GM21367 (cell line): ENCODE measurements at regions not wholly inside any gene's neighbourhood (a gene's known extent, or its start where the extent isn't known, plus 50 kb on each side); places are given as distances from the start of the nearest gene placed in this dataset.

Source experiments
- ATAC-seq: cut with Tn5 transposase; IDR thresholded peaks from one replicate; pipeline ENCODE4 v1.9.1; 2021; ENCODE audit not compliant: unreplicated experiment

DNA sequence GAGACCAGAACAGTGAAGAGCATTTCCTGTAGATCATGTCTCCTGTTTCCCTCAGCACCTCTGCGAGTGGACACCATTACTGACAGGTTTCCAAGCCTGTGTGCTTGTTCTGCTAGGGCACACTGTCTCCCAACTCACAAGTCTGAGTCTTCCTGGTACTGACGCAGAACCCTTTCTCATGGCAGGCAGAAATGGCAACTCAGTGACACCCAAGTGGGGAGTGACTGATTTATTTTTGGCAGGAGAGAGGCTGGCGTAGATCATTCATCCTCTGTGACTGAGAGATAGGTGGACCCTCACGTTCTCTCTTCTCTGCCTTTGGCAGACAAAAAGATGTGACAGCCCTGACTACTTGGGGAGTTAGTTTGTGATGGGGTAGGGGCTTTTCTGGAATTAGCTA, 183.4 kb downstream of the RFC3 start:
- ATAC-seq, result no peak

DNA sequence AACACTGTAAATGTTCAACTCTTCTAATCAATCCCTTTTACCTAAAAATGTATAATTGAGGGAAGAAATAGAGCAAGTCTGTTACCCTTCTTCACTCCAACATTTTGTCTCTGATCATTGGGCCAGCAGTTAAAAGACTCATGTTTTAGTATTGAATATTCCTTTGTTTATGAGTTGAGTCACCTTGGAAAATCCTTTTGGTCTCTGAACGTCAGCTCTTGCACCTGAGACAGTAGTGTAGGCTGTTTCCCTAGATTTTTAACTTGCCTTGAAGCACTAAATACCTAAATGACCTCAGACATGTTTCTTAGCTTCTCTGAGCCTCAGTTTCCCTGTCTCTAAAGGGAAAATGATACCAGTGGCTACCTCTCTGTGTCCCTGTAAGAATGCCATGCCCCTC, 184.2 kb downstream of the RFC3 start:
- ATAC-seq, result no peak

DNA sequence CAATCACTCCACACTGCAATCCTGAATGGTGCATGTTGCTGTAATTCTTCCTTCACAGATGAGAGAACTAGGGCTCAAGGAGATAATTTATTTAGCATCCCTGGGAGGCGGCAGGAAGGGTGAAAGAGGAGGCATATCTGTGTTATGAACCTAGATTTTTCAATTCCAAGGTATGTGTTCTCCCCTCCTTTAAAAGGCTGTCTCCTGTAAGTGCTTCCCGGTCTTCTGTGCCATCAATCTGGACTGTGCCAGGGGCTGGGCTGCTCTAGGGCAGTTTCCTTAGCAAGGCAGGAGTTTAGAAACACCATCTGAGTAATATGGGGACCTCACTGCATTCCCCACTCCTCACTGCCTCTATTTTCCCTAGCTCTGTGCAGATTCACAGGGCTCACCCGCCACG, 185.0 kb downstream of the RFC3 start:
- no peak for ATAC-seq

DNA sequence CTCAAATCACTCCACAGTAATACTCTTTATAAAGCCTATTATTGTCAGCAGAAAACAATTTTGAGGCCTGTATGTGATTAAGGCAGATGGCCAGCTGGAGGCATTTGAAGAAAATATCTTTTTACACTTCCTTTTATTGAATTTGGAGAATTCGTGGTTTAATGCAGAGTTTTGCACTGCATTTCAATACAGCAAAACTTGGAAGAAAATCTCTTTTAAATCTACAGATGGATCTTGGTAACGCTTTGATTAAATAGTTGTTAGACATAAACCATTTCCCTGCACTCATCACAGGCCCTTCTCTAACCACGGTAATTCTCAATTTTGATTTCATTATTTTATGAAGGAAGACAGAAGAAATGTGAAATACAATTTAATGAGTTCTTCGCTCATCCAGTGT, 185.7 kb downstream of the RFC3 start:
- no peak for ATAC-seq

DNA sequence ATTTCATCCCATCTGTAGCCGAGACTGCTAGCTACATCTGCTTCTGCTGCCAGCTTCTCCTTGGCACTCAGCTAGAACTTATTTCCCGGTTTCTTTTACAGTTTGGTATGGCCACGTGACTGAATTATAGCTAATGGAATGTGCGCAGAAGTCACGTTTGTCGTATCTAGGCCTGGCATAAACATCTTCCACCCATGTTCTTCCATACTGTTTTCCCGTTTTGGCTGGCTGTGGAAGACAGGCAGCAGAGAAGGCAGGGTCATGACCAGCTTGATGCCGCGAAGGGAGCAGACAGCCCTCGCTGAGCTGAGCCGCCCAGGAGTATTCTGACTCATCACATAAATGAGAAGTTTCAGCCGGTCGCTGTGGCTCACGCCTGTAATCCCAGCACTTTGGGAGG, 186.7 kb downstream of the RFC3 start:
- no peak for ATAC-seq

DNA sequence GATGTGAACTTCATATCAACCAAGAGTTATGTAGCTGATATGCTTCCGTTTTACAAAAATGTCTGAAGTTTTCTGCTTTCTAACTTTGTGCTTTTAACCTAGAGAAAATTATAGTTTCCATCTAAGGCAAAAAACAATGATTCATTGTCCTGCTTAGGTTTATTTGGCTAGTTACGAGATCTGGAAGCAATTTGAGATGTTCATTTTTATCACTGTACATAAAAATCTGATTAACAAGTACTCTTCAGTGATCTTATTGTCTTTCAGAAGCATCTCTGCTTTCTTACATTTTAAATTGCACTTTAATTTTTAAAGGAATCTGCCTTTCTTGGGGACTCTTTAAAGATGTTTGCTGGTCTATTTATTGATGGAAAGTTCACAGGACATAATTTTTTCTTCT, 188.1 kb downstream of the RFC3 start:
- no peak for ATAC-seq

DNA sequence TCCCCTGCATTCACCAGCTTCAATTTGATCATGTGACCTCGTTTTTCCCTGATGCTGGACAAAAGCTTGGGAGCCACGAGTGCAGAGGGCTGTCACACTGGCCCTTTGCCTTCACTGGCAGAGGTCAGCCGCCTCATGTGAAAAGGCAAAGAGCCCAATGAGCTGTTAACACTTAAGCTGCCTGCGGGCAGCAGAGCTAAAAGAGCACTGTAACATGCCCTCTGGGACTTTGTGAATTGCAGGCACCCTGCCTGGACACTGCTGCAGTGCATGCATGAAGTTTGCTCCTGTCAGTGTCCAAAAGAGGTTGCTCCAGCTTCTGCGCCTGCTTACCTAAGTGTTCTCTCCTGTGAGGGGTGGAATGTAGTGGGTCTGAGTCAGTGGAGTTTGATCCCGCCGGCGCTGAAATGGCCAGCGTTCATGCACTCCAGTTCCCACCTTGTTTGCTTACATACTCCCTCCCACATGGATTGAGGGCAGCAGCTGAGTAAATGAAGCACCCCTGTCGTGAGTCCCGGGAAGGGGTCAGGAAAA, 193.7 kb downstream of the RFC3 start:
- ATAC-seq, result no peak

DNA sequence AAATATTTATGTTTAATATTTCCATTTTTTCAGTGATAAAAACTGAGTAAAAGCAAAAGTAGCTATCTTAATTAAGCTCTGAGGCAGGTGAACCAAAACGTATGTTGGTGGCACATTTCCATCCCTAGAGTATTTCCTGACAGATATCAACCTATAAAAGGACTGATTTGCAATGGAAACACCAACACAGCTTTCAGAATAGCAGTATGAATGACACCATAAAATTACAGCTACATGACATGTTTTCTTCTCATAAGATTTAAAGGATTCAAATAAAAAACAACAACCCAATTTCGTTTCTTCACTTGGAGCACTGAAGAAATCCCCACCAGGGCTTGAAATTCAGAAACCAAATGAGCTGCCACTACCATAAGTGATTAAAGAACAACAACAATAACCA, 194.4 kb downstream of the RFC3 start:
- no peak for ATAC-seq

DNA sequence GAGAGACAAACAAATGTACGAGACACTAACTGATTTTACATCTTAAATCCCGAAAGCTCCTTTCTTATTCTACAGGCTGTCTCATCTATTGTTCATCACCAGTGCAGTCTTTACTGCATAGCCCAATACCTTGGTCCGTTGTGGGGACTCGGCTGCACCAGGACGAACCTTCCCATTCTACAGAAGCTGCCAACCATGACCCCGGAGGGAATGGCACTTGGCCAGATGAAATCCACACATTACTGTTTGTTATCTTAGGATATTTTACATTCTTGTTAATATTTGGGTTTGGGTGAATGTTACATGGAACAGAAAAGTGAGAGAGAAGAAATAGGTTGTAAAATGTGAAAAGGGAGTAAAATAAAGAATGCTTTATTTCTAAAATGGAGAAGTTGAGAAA, 195.1 kb downstream of the RFC3 start:
- ATAC-seq, result no peak

DNA sequence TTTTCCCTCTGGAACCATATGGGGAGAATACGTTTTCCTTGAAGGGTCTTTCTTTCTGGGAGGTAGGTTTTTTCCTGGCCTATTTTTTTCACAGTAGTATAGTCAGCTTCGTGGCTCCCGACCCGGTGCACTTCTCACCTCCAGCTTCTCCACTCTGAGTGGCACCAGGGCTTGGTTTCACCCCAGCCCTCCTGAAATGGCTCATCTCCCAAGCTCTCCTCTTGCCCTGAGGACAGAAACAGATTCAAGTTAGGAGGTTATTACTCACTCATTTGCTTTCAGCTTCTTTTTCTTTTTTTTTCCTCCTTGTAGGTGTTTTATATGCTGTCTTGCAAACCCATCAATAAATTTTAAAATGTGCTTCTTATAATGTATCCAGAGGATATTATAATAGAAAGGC, 199.3 kb downstream of the RFC3 start:
- ATAC-seq, result no peak

DNA sequence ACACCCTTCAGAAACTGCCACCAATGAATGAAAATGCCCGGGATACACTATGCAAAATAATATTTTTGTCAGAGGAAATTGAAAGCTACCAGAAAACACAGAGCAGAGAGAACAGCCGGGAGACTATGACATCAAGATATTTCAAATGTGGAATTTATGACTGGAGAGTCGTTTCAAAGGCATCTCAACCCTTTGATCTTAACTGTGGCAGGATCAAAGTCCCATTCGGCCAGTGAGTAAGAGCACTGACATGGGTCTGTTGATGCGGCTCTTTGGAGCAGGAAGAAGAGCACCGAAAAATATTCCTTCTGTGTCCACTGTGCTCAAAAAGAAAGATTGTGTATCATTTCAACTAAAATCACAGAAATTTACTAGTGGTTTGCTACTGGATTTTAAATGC, 201.9 kb downstream of the RFC3 start:
- no peak for ATAC-seq

DNA sequence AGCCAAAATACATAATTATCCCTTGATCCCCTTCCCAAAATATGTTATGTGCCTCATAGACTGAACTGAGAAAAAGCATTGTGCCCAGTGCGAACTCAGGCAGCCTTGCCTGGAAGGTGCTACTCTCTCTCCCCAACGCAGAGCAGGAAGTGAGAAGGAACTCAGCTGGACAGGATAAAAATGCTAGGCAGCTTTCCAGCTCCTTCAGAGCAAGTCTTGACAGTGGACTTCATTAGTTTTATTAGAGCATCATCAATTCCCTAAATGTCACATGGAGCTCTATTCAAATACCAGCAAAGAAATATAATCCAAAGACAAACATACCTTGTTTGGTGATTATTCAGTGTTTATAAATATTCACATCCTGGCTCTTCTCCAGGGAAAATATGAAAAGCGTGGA, 202.4 kb downstream of the RFC3 start:
- no peak for ATAC-seq

DNA sequence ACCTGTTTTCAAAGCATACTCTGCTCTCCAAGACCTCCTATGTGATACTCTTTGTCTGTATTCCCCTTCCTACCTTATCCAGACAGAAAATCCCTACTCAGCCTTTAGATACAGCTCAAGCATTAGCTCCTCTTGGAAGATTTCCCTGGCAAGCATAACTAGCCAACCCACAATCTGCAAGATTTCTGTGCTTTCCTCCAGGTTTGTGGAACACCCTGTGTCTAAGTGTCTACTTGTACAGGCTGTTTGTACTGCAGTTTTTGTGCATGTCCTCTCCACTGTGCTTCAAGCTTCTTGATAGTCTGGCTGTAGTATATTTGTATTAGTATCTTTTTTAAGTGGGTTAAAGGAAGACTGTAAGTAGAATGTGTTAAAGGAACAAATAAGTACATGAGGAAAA, 203.7 kb downstream of the RFC3 start:
- no peak for ATAC-seq

DNA sequence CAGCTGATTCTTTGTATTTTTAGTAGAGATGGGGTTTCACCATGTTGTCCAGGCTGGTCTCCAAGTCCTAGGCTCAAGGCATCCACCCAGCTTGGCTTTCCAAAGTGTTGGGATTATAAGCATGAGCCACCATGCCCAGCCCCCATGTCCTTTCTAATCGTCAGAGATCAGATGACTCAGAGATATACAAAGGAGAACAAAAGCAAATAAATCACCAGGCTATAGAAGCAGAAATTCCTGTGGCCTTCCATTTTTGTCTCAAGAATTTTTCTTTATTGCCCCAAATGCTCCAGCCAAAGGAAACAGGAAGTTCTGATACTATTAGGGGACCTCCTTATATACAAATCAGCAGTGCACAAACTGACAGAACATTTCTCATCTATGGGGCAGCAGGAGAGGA, 207.8 kb downstream of the RFC3 start:
- ATAC-seq, result no peak

DNA sequence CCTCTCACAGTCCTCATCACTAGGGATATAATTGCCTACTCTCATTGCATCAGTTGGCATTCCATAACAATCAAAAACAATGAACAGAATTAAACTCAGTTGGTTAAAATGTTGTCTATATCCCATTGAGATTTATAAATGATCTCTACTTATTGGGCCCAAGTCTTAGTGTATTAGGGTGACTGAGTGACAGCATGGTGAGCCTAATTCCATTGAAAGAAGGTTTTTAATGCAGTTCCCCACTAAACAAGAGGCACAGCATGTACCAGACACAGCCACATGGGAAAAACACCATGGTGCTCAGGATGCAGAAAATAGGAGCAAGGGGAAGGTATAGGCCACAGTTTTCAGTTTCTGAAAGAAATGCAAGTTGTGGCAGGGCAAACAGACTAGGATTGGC, 208.4 kb downstream of the RFC3 start:
- ATAC-seq, result no peak

DNA sequence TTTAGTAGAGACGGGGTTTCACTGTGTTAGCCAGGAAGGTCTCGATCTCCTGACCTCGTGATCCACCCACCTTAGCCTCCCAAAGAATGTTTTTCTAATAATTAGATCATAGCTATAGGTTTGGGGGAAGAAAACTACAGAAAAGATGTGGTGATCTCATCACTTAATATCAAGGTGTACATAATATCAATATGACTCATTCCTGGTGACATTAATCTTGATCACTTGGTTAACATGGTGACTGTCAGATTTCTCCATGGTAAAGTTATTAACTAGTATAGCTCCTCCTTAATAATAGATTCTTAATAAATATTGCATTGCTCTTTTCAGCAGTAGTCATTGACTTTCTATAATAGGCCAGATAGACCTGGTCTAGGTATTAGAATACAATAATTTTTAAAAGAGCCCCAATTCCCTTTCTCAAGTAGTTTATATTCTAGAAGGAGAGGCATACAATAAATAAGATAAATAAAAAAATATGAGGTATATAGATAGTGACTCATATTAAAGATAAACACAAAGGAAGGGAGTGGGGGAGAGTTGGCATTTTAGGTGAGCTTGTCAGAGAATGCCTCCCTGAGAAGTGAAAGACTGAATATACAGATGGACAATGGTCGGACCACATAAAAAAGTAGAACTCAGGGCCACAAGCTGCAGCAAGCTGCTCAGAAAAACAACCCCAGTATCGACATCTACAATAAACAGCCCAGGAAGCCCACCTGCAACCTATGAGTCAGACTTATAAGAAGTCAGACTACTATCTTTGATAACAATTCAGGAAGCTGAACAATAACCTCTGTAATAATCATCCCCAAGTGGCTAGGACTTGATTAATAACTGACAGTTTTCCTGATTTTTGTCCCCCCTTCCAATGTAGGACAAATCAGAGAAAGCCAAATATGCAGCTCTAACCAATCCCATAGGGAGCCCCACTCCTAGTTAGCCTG, 210.8 kb downstream of the RFC3 start:
- ATAC-seq, result no peak

DNA sequence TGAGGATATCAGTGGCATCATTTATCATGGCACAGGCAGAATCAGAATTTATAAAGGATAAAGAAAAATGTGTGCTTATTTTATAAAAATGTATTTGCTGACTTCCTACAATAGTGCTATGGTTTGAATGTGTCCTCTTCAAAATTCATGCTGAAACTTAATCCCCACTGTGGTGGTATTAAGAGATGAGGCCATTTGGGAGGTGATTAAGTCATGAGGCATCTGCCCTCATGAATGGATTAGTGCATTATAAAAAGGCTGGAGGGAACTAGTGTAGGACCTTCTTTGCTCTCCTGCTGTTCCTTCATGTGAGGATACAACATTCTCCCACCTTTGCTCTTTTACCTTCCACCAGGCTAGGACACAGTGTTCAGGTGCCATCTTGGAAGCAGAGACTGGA, 212.8 kb downstream of the RFC3 start:
- no peak for ATAC-seq

DNA sequence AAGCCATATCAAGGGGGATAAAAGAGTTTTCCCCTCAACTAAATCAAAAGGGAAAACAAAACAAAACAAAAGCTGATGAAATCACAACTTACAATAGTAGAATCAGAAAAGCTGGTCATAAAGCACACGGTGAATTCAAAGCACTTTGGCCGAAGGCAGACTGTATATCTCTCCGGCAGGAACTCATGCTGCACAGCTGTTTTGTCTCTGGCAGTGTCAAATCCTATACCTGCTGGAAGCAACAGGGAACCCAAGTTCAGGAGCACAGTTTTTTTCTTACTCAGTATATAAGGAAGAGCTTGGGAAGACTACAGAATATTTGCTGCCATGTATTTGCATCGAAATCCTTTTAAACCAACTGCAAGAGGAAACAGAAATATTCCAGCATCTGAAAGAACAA, 213.7 kb downstream of the RFC3 start:
- no peak for ATAC-seq

DNA sequence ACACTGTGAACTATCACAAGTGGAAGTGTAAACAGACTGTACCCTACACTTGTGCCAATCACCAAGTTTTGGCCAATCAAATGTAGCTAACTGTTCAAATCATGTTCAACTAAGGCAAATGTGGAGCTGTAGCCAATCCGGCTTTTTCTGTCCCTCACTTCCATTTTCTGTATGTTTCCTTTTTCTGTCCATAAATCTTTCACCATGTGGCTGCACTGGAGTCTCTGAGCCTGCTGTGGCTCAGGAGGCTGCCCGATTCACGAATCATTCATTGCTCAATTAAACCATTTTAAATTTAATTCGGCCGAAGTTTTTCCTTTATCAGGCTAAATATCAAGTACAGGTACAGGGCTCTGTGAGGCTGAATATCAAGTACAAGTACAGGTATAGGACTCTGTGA, 216.5 kb downstream of the RFC3 start:
- no peak for ATAC-seq

DNA sequence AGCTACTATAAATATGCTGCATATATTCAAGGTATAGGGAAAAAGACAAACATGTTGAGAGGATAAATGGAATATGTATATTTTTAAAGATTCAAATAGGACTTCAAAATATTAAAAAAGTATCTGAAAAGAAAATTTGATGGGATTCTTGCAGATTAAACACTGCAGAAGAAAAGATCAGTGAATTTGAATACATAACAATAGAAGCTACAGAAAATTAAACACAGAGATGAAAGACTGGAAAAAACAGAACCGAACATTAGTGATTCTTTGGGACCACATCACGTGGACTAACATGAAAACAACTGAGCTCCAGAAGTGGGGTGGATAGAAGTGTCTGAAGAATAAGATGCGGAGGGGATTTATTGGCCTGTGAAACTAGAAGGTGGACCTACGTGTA, 217.2 kb downstream of the RFC3 start:
- ATAC-seq, result no peak

DNA sequence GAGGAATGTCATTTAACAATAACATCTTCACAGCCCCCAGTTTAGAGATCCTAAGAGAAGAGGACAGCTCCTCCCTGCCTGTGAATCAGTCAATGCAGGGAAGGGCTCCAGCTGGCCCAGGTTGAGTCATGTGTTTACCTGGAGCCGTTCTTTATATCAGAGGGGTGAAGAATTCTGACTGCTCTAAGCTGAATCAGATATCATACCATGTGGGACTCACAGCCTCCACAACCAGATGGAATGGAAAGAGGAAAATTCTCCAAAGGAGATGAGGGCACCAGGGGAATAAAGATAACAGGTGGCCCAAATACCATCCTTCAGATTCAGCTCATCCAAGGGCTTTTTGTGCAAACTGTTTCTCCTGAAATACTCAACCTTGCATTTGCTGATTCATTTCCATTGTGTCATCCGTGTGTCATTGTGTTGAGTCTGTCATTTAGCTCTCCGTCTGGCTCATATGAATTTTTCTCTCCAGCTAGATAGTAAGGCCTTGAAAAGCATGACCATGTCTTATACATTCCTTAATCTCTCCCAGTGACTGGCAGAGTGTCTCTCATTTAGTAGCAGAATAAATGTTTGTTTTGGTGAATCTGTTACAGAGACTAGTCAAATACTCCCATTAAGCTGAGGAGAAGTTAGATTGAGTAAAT, 217.9 kb downstream of the RFC3 start:
- ATAC-seq, result no peak
